HUES6 (cell line): ENCODE measurements at regions not wholly inside any gene's neighbourhood (a gene's known extent, or its start where the extent isn't known, plus 50 kb on each side); places are given as distances from the start of the nearest gene placed in this dataset.
"Not testable (repeated sequence)": the region's sequence is repeated elsewhere in the genome, so short reads cannot be mapped to it uniquely, and the experiment has no call there.

Experiments
- H3K27ac ChIP-seq: 2 replicates; pipeline ENCODE4 v1.7.0; 2013; ENCODE audit warnings: low read depth, mild to moderate bottlenecking, low read length, inconsistent platforms
- H3K27me3 ChIP-seq: 2 replicates; pipeline ENCODE4 v1.6.1; 2013; ENCODE audit warnings: low read length; ENCODE audit not compliant: control insufficient read depth, insufficient read depth
- H3K36me3 ChIP-seq: 2 replicates; pipeline ENCODE4 v1.6.1; 2013; ENCODE audit warnings: low read length; ENCODE audit not compliant: control insufficient read depth, insufficient read depth
- H3K4me1 ChIP-seq: 2 replicates; pipeline ENCODE4 v1.6.1; 2013; ENCODE audit warnings: low read length; ENCODE audit not compliant: control insufficient read depth, insufficient read depth
- H3K4me3 ChIP-seq: 2 replicates; pipeline ENCODE4 v1.5.1; 2013; ENCODE audit warnings: low read depth, low read length
- H3K9ac ChIP-seq: one replicate; pipeline ENCODE4 v1.6.1; 2013; ENCODE audit warnings: mild to moderate bottlenecking, low read length
- H3K9me3 ChIP-seq: 2 replicates; pipeline ENCODE4 v1.6.1; 2013; ENCODE audit warnings: low read depth, low read length; ENCODE audit not compliant: control insufficient read depth, insufficient read depth

DNA sequence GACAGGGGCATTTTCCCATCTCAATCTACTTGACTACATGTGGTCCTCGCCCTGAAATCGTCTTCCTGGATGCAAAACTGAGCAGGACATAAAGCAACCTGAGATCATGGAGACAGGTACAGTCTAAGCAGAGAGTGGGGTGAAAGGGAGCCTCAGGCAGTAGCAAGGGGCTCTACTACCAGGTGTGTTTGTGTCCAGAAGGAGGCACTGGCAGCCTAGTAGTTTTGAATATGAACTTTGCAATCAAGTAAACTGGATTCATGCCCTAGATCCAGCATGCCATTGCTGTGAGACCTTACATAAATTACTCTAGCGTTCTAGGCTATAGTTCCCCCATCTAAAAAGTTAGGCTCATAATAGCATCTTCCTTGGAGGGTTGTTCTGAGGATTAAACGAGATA lies 147.4 kb downstream of the TXNL1 start:
- Histone ChIP-seq H3K27ac (no peak overlapping the region), H3K9ac (no peak overlapping the region), H3K9me3 (no peaks in the 10 kb centered on the region), H3K4me3 (no peak overlapping the region), H3K4me1 (no peaks in the 10 kb centered on the region), H3K36me3 (no peaks in the 10 kb centered on the region), H3K27me3 (no peaks in the 10 kb centered on the region)

DNA sequence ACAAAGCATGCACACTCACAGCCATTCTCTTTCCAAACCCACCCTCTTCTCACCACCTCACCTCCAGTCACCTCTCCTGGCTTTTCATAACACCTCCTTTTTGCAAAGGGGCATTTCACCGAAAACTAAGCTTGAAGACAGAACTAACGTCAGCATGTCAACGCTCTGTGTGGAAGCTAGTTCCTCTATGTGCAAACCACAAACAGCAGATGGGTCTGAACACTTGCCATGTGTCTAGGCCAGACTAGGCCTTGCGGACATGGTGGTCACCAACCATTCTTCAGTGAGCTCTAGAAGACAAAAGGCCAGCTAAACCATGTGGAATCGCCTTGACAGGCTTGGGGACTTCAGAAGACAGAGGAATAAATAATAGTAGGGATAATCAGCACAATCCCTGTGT lies 148.5 kb downstream of the TXNL1 start:
- H3K4me3 ChIP-seq: no peak overlapping the region
- no peaks in the 10 kb centered on the region for H3K27me3 ChIP-seq
- H3K27ac ChIP-seq: no peak overlapping the region
- no peaks in the 10 kb centered on the region for H3K4me1 ChIP-seq
- no peak overlapping the region for H3K9ac ChIP-seq
- no peaks in the 10 kb centered on the region for H3K36me3 ChIP-seq
- 0 out of 2 replicates have a peak, but pooled peaks cover 2% of the 10 kb centered on the region for H3K9me3 ChIP-seq

DNA sequence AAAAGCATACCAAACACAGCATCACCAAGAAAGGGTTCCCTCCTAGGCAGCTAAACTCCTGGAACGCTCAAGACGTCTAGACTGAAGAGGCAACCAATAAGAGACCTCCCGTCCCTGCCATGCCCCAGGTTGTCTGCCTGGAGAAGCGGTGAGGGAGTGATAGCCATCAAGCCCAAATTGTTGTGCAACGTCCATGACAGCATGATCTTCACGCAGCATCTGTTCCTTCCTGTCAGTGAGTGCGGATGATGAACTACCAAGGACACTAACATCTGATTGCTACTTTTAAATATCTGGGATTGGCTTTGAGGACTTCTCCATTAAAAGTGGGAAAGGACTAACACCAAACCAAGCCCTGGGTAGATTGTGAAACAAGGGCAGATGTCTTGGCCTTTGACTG lies 149.7 kb downstream of the TXNL1 start:
- no peak overlapping the region for H3K27ac ChIP-seq
- no peak overlapping the region for H3K9ac ChIP-seq
- 0 out of 2 replicates have a peak, but pooled peaks cover 2% of the 10 kb centered on the region for H3K9me3 ChIP-seq
- H3K4me3 ChIP-seq: no peak overlapping the region
- no peaks in the 10 kb centered on the region for H3K36me3 ChIP-seq
- no peaks in the 10 kb centered on the region for H3K4me1 ChIP-seq
- no peaks in the 10 kb centered on the region for H3K27me3 ChIP-seq

DNA sequence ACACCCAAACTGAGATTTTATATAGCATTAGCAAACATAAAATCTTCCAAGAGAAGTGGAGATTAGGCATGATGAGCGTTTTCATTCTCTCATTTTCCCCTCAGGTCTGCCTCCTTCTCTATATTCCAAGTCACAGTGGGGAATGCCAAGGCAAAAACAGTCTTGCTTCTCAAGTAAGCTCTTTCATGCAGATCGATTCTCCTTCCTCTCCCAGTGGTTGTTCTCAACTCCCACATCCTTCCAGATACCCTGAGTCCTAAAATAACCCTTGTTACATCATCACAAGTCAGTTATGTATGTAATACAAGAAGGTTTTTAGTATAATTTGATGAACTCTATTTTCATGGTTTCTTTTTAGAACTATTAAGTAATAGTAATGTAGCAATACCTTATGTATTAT lies 150.6 kb downstream of the TXNL1 start:
- Histone ChIP-seq H3K36me3 (no peaks in the 10 kb centered on the region), H3K9me3 (0 out of 2 replicates have a peak, but pooled peaks cover 2% of the 10 kb centered on the region), H3K27me3 (no peaks in the 10 kb centered on the region), H3K27ac (no peak overlapping the region), H3K9ac (no peak overlapping the region), H3K4me3 (no peak overlapping the region), H3K4me1 (no peaks in the 10 kb centered on the region)

DNA sequence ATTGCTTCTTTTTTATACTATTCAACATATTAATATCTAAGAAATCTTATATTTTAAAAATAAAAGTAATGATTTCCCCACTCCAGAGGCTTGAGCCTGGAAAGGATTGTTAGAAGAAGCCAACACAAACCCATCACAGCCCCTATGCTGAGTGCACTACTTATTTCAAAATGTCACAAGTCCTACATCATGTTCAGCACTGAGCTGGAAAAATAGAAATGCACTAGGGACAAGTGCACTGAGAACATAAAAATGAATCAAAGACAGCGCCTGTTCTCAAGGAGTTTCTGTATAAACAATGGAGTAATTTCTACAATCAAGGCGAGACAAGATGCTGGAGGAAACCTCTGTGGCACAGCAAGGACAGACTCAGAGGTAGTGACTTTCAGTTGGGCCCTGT lies 155.0 kb downstream of the TXNL1 start:
- H3K27ac ChIP-seq: no peak overlapping the region

DNA sequence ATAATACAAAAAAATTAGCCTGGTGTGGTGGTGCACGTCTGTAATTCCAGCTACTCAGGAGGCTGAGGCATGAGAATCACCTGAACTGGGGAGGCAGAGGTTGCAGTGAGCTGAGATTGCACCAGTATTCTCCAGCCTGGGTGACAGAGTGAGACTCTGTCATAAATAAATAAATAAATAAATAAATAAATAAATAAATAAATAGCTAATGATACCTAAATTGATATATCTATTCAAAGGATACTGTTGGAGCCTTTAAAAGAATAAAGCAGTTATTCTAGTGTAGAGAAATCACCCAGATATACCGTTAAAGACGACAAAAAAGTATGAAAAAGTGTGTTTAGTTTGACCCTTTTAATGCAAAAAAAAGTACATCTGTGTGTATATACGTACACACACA lies 155.6 kb downstream of the TXNL1 start:
- H3K4me1 ChIP-seq, H3K9me3 ChIP-seq, H3K27ac ChIP-seq, H3K36me3 ChIP-seq, H3K27me3 ChIP-seq, H3K4me3 ChIP-seq, H3K9ac ChIP-seq: not testable (repeated sequence)

More for the DNA sequence above, 155.0 kb downstream of the TXNL1 start:
- no peaks in the 10 kb centered on the region for H3K27me3 ChIP-seq
- 0 out of 2 replicates have a peak, but pooled peaks cover 2% of the 10 kb centered on the region for H3K9me3 ChIP-seq
- H3K36me3 ChIP-seq: no peaks in the 10 kb centered on the region
- H3K4me3 ChIP-seq: no peak overlapping the region
- H3K4me1 ChIP-seq: peaks cover 6% of the 10 kb centered on the region; the same call in 1 of the 2 replicates
- H3K9ac ChIP-seq: no peak overlapping the region

DNA sequence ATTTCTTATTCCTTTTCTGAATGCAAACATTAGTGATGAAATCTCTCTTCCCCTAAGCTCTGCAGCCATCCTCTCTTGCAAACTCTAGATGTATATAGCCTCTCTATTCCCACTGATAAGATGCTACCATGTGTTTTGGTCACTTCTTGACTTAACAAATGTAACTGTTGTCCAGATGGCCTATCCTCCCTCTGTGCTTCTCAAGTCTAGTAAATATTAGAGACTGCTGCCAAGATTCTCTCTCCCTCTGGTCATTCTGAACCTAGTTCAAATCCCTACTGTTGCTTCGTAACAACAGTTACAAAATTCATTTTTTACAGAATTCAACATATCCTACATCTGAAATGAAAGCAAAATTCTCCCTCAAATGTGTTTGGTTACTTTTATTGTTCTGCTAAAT lies 156.6 kb downstream of the TXNL1 start:
- Histone ChIP-seq H3K27me3 (no peaks in the 10 kb centered on the region), H3K4me3 (no peak overlapping the region), H3K4me1 (peaks cover 6% of the 10 kb centered on the region; the same call in 1 of the 2 replicates), H3K36me3 (no peaks in the 10 kb centered on the region), H3K9me3 (0 out of 2 replicates have a peak, but pooled peaks cover 2% of the 10 kb centered on the region), H3K27ac (no peak overlapping the region), H3K9ac (no peak overlapping the region)

DNA sequence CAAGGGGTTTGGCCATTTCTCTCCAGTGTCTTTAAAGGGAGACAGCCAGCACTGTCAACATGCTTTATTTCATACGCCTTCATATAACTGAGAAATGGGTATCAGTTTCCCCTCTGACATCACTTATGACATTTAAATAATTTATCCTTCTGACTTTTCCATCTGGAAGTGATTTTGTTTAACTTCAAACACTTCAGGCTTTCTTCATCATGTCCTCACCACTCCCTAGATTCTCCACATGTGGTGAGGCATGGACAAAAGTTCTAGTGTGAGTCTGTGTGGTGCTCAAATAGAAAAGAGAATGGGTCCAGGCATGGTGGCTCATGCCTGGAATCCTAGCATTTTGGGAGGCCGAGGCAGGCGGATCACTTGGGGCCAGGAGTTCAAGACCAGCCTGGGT lies 158.6 kb downstream of the TXNL1 start:
- no peak overlapping the region for H3K27ac ChIP-seq
- no peaks in the 10 kb centered on the region for H3K27me3 ChIP-seq
- H3K4me3 ChIP-seq: no peak overlapping the region
- no peak overlapping the region for H3K9ac ChIP-seq
- peaks cover 6% of the 10 kb centered on the region; the same call in 1 of the 2 replicates for H3K4me1 ChIP-seq
- no peaks in the 10 kb centered on the region for H3K36me3 ChIP-seq
- no peaks in the 10 kb centered on the region for H3K9me3 ChIP-seq

DNA sequence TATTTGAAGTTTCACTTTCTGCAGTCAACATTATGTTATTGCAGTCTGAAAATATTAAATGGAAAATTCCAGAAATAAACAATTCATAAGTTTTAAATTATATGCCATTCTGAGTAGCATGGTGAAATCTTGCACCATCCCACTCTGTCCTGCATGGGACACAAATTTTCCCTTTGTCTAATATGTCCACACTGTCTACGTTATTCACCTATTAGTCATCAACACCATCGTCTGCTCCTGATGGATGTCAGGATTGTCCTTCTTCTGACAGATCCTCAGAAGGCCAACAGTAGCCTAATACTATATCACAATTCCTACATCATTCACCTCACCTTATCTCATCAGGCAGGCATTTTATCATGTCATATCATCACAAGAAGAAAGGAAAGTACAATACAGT lies 163.1 kb downstream of the TXNL1 start:
- H3K4me3 ChIP-seq: no peak overlapping the region
- no peaks in the 10 kb centered on the region for H3K27me3 ChIP-seq
- H3K9ac ChIP-seq: no peak overlapping the region
- H3K4me1 ChIP-seq: no peaks in the 10 kb centered on the region
- no peak overlapping the region for H3K27ac ChIP-seq
- no peaks in the 10 kb centered on the region for H3K36me3 ChIP-seq
- H3K9me3 ChIP-seq: no peaks in the 10 kb centered on the region

DNA sequence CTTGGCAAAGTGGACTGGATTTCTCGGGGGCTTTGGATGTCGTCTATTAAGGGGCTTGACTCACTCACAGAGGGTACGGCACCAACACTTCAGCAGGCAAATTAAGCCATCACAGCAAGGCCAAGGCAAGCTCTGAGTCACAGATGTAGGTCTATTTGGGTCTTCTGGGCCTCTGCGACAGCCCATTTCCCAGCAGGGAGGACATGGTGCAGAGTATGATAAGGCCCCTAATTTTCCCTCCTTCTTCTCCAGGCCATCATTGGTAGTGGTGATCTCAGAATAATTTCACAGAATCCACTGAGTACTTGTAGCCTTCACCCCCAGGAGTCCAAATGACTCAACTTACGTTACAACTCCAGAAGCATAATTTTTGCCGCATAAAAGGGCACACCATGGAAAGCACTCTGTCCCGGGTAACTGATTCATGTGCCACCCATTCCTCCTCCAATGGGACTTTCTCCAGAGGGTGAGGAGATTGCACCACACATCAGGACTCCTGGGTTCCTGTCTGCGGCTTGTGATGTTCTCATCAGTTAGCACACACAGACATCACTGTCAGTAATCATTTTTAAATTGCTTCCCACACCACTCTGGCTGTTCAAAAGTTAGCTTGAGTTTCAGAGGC lies 164.9 kb downstream of the TXNL1 start:
- H3K27ac ChIP-seq: no peak overlapping the region
- H3K9me3 ChIP-seq: no peaks in the 10 kb centered on the region; the same call in 1 of the 2 replicates
- H3K36me3 ChIP-seq: no peaks in the 10 kb centered on the region
- H3K4me1 ChIP-seq: no peaks in the 10 kb centered on the region
- no peaks in the 10 kb centered on the region for H3K27me3 ChIP-seq
- H3K9ac ChIP-seq: no peak overlapping the region
- H3K4me3 ChIP-seq: no peak overlapping the region

DNA sequence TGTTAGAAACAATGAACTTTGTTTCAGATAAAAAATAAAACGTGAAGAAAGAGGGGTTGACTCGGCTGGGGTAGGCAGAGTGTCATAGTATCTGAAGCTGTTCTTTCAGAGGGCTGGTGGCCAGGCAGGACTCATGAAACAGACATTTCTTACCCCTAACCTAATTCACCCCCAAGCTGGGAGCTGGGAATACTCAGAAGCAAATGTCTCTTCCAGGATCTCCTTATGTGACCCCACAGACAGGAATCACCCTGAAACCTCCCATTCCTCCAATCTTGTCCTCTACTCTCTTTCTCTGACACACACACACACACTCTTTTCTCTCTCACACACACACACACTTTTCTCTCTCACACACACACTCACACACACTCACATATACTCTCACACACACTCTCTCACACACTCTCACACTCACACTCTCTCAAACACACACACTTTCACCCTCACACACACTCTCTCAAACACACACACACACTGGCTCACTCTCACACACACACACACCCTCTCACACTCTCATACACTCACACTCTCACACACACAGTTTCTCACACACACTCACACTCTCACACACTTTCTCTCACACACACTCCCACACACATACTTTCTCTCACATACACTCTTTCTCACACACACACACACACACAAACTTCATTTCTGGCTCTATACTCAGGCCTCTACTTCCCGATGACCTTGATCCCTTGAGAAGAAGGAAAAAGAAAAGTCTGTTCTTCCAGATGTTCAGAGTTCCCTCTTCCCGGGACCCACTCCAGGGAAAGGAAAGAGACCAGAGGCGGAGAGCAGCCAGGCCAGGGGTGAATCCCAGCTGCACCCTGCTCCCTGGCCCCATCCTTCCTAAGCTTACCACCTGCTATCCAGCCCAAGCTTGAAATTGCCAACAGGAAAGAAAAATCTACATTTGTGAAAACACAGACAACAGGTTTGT lies 167.7 kb downstream of the TXNL1 start:
- no peak overlapping the region for H3K9ac ChIP-seq
- peaks cover 13% of the 10 kb centered on the region for H3K9me3 ChIP-seq
- no peak overlapping the region for H3K4me3 ChIP-seq
- H3K27ac ChIP-seq: no peak overlapping the region
- H3K4me1 ChIP-seq: no peaks in the 10 kb centered on the region
- H3K27me3 ChIP-seq: no peaks in the 10 kb centered on the region
- H3K36me3 ChIP-seq: no peaks in the 10 kb centered on the region
